H1 (cell line): ENCODE measurements at regions not wholly inside any gene's neighbourhood (a gene's known extent, or its start where the extent isn't known, plus 50 kb on each side); places are given as distances from the start of the nearest gene placed in this dataset.

Experiments used
- CTCF ChIA-PET: fragments of 300-600 bp; sonication (Branson Sonifier 250); formaldehyde crosslinking; loops from one replicate; lab custom pipeline; 2021; ENCODE audit not compliant: partially characterized antibody; lab: Charles Lee
- POLR2A ChIA-PET: fragments of 300-600 bp; sonication (Branson Sonifier 250); formaldehyde crosslinking; loops from one replicate; lab custom pipeline; 2021; ENCODE audit warnings: inconsistent platforms; ENCODE audit not compliant: partially characterized antibody; lab: Charles Lee
- DNase-seq, 2 experiments: peaks; one replicate each; pipeline versions ENCODE4 v3.0.0 to v3.0.0-alpha.2; 2010 to 2022; ENCODE audit warnings: low spot score in 2 of 2, low read depth in 1 of 2, mixed read lengths in 1 of 2
- FAIRE-seq: peaks from 2 replicates; lab custom pipeline; 2011; peaks lifted over from hg19 to GRCh38; lab: Jason Lieb, UNC
- H2AFZ ChIP-seq: 2 replicates; pipeline ENCODE4 v1.8.1; 2012; ENCODE audit warnings: low read length, inconsistent platforms
- H2AK5ac ChIP-seq: 2 replicates; pipeline ENCODE4 v1.6.1; 2013; ENCODE audit warnings: low read depth, low read length
- H2BK120ac ChIP-seq: replicated peaks from 2 replicates; pipeline ENCODE3; 2013; ENCODE audit warnings: low read depth, low read length, inconsistent platforms
- H2BK12ac ChIP-seq: 2 replicates; pipeline ENCODE4 v1.6.1; 2013; ENCODE audit warnings: low read depth, low read length
- H2BK15ac ChIP-seq: 2 replicates; pipeline ENCODE4 v1.6.1; 2013; ENCODE audit warnings: low read length
- H2BK20ac ChIP-seq: 2 replicates; pipeline ENCODE4 v1.6.1; 2013; ENCODE audit warnings: low read length
- H2BK5ac ChIP-seq: 2 replicates; pipeline ENCODE4 v1.6.1; 2013; ENCODE audit warnings: low read depth, low read length
- H3K14ac ChIP-seq: 2 replicates; pipeline ENCODE4 v1.6.1; 2013; ENCODE audit warnings: inconsistent platforms; ENCODE audit not compliant: insufficient read length
- H3K18ac ChIP-seq: 2 replicates; pipeline ENCODE4 v1.6.1; 2013; ENCODE audit warnings: low read length; ENCODE audit errors: extremely low read depth
- H3K23ac ChIP-seq: 2 replicates; pipeline ENCODE4 v1.6.1; 2013; ENCODE audit warnings: inconsistent platforms; ENCODE audit not compliant: insufficient read length
- H3K23me2 ChIP-seq: 2 replicates; pipeline ENCODE4 v1.6.1; 2013; ENCODE audit warnings: low read depth, low read length
- H3K27ac ChIP-seq: 2 replicates; pipeline ENCODE4 v1.6.1; 2011; ENCODE audit warnings: low read depth, low read length, inconsistent platforms
- H3K27me3 ChIP-seq, 4 experiments: replicated peaks in 1 of 4; 1 replicate in 1 of 4; 2 replicates in 3 of 4; pipeline versions ENCODE4 v1.6.1 to v1.8.1; 2011 to 2013; ENCODE audit warnings: low read length in 3 of 4, mild to moderate bottlenecking in 3 of 4, inconsistent platforms in 2 of 4, mixed read lengths in 2 of 4, moderate library complexity in 1 of 4; ENCODE audit not compliant: control insufficient read depth in 3 of 4, insufficient read depth in 3 of 4; ENCODE audit errors: extremely low read depth in 1 of 4
- H3K36me3 ChIP-seq, 4 experiments: 2 replicates each; pipeline versions ENCODE4 v1.6.1 to v1.8.1; 2011 to 2013; ENCODE audit warnings: mild to moderate bottlenecking in 4 of 4, low read length in 3 of 4, moderate library complexity in 2 of 4, control low read depth in 1 of 4, inconsistent platforms in 1 of 4; ENCODE audit not compliant: insufficient read depth in 4 of 4, control insufficient read depth in 2 of 4
- H3K4ac ChIP-seq: replicated peaks from 2 replicates; pipeline ENCODE3; 2013; ENCODE audit warnings: low read length, low read depth, mixed read lengths, inconsistent platforms; ENCODE audit not compliant: insufficient read length
- H3K4me1 ChIP-seq, 4 experiments: replicated peaks in 1 of 4; 1 replicate in 1 of 4; 2 replicates in 3 of 4; pipeline versions ENCODE4 v1.6.1 to v1.8.1; 2011 to 2013; ENCODE audit warnings: low read length in 3 of 4, inconsistent platforms in 2 of 4, mixed read lengths in 1 of 4; ENCODE audit not compliant: insufficient read depth in 4 of 4, control insufficient read depth in 3 of 4
- H3K4me2 ChIP-seq, 2 experiments: 2 replicates each; pipeline versions ENCODE4 v1.6.1 to v1.8.1; 2011 to 2013; ENCODE audit warnings: low read depth in 2 of 2, low read length in 2 of 2, control low read depth in 1 of 2, inconsistent platforms in 1 of 2, mild to moderate bottlenecking in 1 of 2; ENCODE audit not compliant: insufficient read depth in 1 of 2
- H3K4me3 ChIP-seq, 4 experiments: fragments of 200-600, 300-600 bp in 1 of 4; sonication (generic), shearing (Covaris generic), sonication (Bioruptor Twin) in 1 of 4; 2 replicates each; pipeline versions ENCODE4 v1.5.1 to v1.8.1; 2011 to 2016; ENCODE audit warnings: low read length in 4 of 4, low read depth in 3 of 4, control low read depth in 2 of 4, inconsistent platforms in 2 of 4, mild to moderate bottlenecking in 2 of 4, mixed read lengths in 1 of 4, moderate library complexity in 1 of 4; ENCODE audit not compliant: insufficient read depth in 2 of 4; ENCODE audit errors: extremely low read depth in 1 of 4
- H3K56ac ChIP-seq: replicated peaks from 2 replicates; pipeline ENCODE3; 2013; ENCODE audit warnings: low read depth, mild to moderate bottlenecking, mixed read lengths, low read length, inconsistent platforms; ENCODE audit not compliant: insufficient read length
- H3K79me1 ChIP-seq: 2 replicates; pipeline ENCODE4 v1.6.1; 2013; ENCODE audit warnings: low read depth, low read length, control low read depth
- H3K79me2 ChIP-seq, 2 experiments: 2 replicates each; pipeline versions ENCODE4 v1.6.1 to v1.8.1; 2012 to 2013; ENCODE audit warnings: low read length in 2 of 2, mild to moderate bottlenecking in 2 of 2, inconsistent platforms in 1 of 2; ENCODE audit not compliant: insufficient read depth in 2 of 2, control insufficient read depth in 1 of 2
- H3K9ac ChIP-seq, 4 experiments: replicated peaks in 1 of 4; 1 replicate in 1 of 4; 2 replicates in 3 of 4; pipeline versions ENCODE4 v1.6.1 to v1.8.1; 2011 to 2013; ENCODE audit warnings: low read depth in 3 of 4, low read length in 3 of 4, control low read depth in 2 of 4, mild to moderate bottlenecking in 2 of 4, moderate library complexity in 2 of 4, inconsistent platforms in 1 of 4; ENCODE audit errors: extremely low read depth in 1 of 4
- H3K9me3 ChIP-seq, 2 experiments: 2 replicates each; pipeline versions ENCODE4 v1.6.1 to v1.8.1; 2012 to 2013; ENCODE audit warnings: mild to moderate bottlenecking in 2 of 2, moderate library complexity in 2 of 2, control low read depth in 1 of 2, inconsistent platforms in 1 of 2, low read depth in 1 of 2, low read length in 1 of 2, mixed read lengths in 1 of 2; ENCODE audit not compliant: insufficient read depth in 2 of 2
- H4K20me1 ChIP-seq, 2 experiments: replicated peaks in 1 of 2; 2 replicates each; pipeline versions ENCODE3 to v1.8.1; 2011 to 2013; ENCODE audit warnings: inconsistent platforms in 2 of 2, low read length in 2 of 2, mild to moderate bottlenecking in 1 of 2; ENCODE audit not compliant: insufficient read depth in 2 of 2, control insufficient read depth in 1 of 2
- H4K5ac ChIP-seq: 2 replicates; pipeline ENCODE4 v1.6.1; 2013; ENCODE audit warnings: low read length, low read depth, mixed read lengths, inconsistent platforms; ENCODE audit not compliant: insufficient read length
- H4K8ac ChIP-seq: 2 replicates; pipeline ENCODE4 v1.8.0; 2013; ENCODE audit warnings: mild to moderate bottlenecking, moderate library complexity, low read length, inconsistent platforms; ENCODE audit not compliant: insufficient read depth; ENCODE audit errors: extremely low read depth
- H4K91ac ChIP-seq: replicated peaks from 2 replicates; pipeline ENCODE3; 2013; ENCODE audit warnings: low read length, mixed read lengths, inconsistent platforms; ENCODE audit not compliant: insufficient read length
- CBX5 ChIP-seq: fragments of 300-800, 300-1000 bp; sonication (generic); IDR thresholded peaks from 2 replicates; pipeline ENCODE4 v1.7.1; 2016; ENCODE audit warnings: antibody characterized with exemption, low read length, low read depth
- RFX5 ChIP-seq: IDR thresholded peaks from 2 replicates; pipeline ENCODE4 v1.6.1; 2011; ENCODE audit warnings: low read depth, low read length, improper control_type of control experiment, borderline replicate concordance
- SUZ12 ChIP-seq: fragments of 200-600 bp; sonication (generic); IDR thresholded peaks from 2 replicates; pipeline ENCODE4 v1.6.1; 2012; ENCODE audit warnings: mild to moderate bottlenecking, inconsistent platforms, low read length, moderate library complexity, mixed read lengths
- TAF1 ChIP-seq: IDR thresholded peaks from 2 replicates; pipeline ENCODE4 v1.6.1; 2011; ENCODE audit warnings: mild to moderate bottlenecking, low read depth, low read length
- TBP ChIP-seq: IDR thresholded peaks from 2 replicates; pipeline ENCODE4 v1.6.1; 2011; ENCODE audit warnings: low read depth, low read length, improper control_type of control experiment
- TCF12 ChIP-seq: IDR thresholded peaks from 2 replicates; pipeline ENCODE4 v1.6.1; 2011; ENCODE audit warnings: low read depth, mild to moderate bottlenecking, low read length
- TEAD4 ChIP-seq: IDR thresholded peaks from 2 replicates; pipeline ENCODE4 v1.6.1; 2012; ENCODE audit warnings: low read depth, low read length, inconsistent platforms, mixed read lengths
- WGBS, 2 experiments: shearing (Covaris generic) in 1 of 2; methylation state at CpG; one replicate each; pipeline versions ENCODE4 v1.1.6 to v1.1.7; 2013 to 2015; ENCODE audit warnings: low lambda C conversion rate in 2 of 2, mixed read lengths in 2 of 2, inconsistent platforms in 1 of 2, low coverage in 1 of 2, missing lambda C conversion rate in 1 of 2; ENCODE audit not compliant: insufficient replicate concordance in 2 of 2, insufficient coverage in 1 of 2, insufficient read length in 1 of 2; ENCODE audit errors: extremely low coverage in 1 of 2, missing lambda C conversion rate in 1 of 2; 5-methylcytosine and 5-hydroxymethylcytosine counted together
- TF ChIP-seq, protein P1 (sequence below): IDR thresholded peaks from 2 replicates; pipeline ENCODE4 v1.6.1; 2012; ENCODE audit warnings: inconsistent platforms

GRCh38 chr6:165263-165662 is 127.0 kb upstream of the DUSP22 start:
- Histone ChIP-seq H3K4me2 (no peak overlapping the region), H2BK12ac (no peak overlapping the region), H3K18ac (no peak overlapping the region), H4K8ac (no peak overlapping the region), H2BK120ac (no peak overlapping the region), H4K20me1 (no peaks in the 10 kb centered on the region), H2AK5ac (no peak overlapping the region), H3K27ac (no peak overlapping the region), H3K4me1 (no peaks in the 10 kb centered on the region), H3K36me3 (no peaks in the 10 kb centered on the region), H2BK15ac (no peak overlapping the region), H3K9ac (no peak overlapping the region), H3K14ac (no peak overlapping the region), H2AFZ (no peak overlapping the region), H3K4me3 (no peak overlapping the region), H3K4ac (no peak overlapping the region), H3K9me3 (peaks cover 2 to 4% of the 10 kb centered on the region in 2 experiments; a peak in 1 of 4 replicates), H3K27me3 (no peaks in the 10 kb centered on the region), H4K5ac (no peak overlapping the region), H3K23me2 (no peaks in the 10 kb centered on the region), H2BK5ac (no peak overlapping the region), H4K91ac (no peak overlapping the region), H3K79me1 (no peaks in the 10 kb centered on the region), H3K23ac (no peak overlapping the region), H3K56ac (no peak overlapping the region), H3K79me2 (no peaks in the 10 kb centered on the region), H2BK20ac (no peak overlapping the region)
- TF ChIP-seq SUZ12 (no peak), CBX5 (no peak), RFX5 (no peak), TAF1 (no peak), TEAD4 (no peak), TBP (no peak), TCF12 (no peak)
- TF ChIP-seq, protein P1, sequence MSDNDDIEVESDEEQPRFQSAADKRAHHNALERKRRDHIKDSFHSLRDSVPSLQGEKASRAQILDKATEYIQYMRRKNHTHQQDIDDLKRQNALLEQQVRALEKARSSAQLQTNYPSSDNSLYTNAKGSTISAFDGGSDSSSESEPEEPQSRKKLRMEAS = no peak
- no peak for FAIRE-seq
- WGBS, 2 experiments = 94% methylated on average over 1 of the region's 1 CpG; no CpG with 5 or more reads in 1 of the 2 experiments
- ChIA-PET POLR2A (no interaction called here), CTCF (no interaction called here)
- no peak for DNase-seq
